CD4-positive, CD25-positive, alpha-beta regulatory T cell (primary cell): ENCODE measurements at regions not wholly inside any gene's neighbourhood (a gene's known extent, or its start where the extent isn't known, plus 50 kb on each side); places are given as distances from the start of the nearest gene placed in this dataset.

Experiments
- ATAC-seq, 2 donors: fragments of 150-1000 bp; cut with Tn5 transposase; one replicate each; pipeline ENCODE4 v1.10.0; 2021; ENCODE audit warnings: low read depth in 2 of 2, moderate number of reproducible peaks in 2 of 2, moderate library complexity in 1 of 2
- DNase-seq, 3 donors: peaks; one replicate each; pipeline versions ENCODE4 v3.0.0 to v3.0.0-alpha.2; 2012 to 2022; ENCODE audit warnings: mixed read lengths in 1 of 3
- H3K27ac ChIP-seq: one replicate; pipeline ENCODE4 v1.7.0; 2013; ENCODE audit warnings: mild to moderate bottlenecking, low read length; ENCODE audit not compliant: insufficient read depth, poor library complexity, severe bottlenecking
- H3K27me3 ChIP-seq: one replicate; pipeline ENCODE4 v1.7.0; 2013; ENCODE audit warnings: low read length; ENCODE audit not compliant: control insufficient read depth, insufficient read depth
- H3K36me3 ChIP-seq: one replicate; pipeline ENCODE4 v1.7.0; 2013; ENCODE audit warnings: mild to moderate bottlenecking, low read length, moderate library complexity; ENCODE audit not compliant: control insufficient read depth, insufficient read depth
- H3K4me1 ChIP-seq: 2 replicates; pipeline ENCODE4 v1.7.0; 2013; ENCODE audit warnings: mild to moderate bottlenecking, low read length; ENCODE audit not compliant: insufficient read depth, control insufficient read depth, poor library complexity, severe bottlenecking
- H3K4me3 ChIP-seq: one replicate; pipeline ENCODE4 v1.7.0; 2013; ENCODE audit warnings: low read depth, mild to moderate bottlenecking, low read length, moderate library complexity
- H3K9me3 ChIP-seq, 2 experiments: 1 replicate in 1 of 2; 2 replicates in 1 of 2; pipeline ENCODE4 v1.7.0; 2013; ENCODE audit warnings: low read length in 2 of 2, mild to moderate bottlenecking in 1 of 2, moderate library complexity in 1 of 2; ENCODE audit not compliant: control insufficient read depth in 2 of 2
- H3K27ac Mint-ChIP-seq, 3 donors: one replicate each; pipeline ENCODE4 v1.8.0; 2020 to 2022; ENCODE audit warnings: mild to moderate bottlenecking in 3 of 3, mixed read lengths in 3 of 3, moderate library complexity in 2 of 3
- H3K27me3 Mint-ChIP-seq: one replicate; pipeline ENCODE4 v1.8.0; 2022; ENCODE audit warnings: mild to moderate bottlenecking, mixed read lengths
- H3K36me3 Mint-ChIP-seq: one replicate; pipeline ENCODE4 v1.8.0; 2020; ENCODE audit warnings: mixed read lengths
- H3K4me1 Mint-ChIP-seq, 4 donors: one replicate each; pipeline ENCODE4 v1.8.0; 2020 to 2022; ENCODE audit warnings: mixed read lengths in 4 of 4, mild to moderate bottlenecking in 1 of 4
- H3K4me3 Mint-ChIP-seq, 4 donors: one replicate each; pipeline ENCODE4 v1.8.0; 2020 to 2022; ENCODE audit warnings: mild to moderate bottlenecking in 4 of 4, mixed read lengths in 4 of 4, moderate library complexity in 3 of 4
- H3K9me3 Mint-ChIP-seq, 7 donors: one replicate each; pipeline ENCODE4 v1.8.0; 2020 to 2022; ENCODE audit warnings: mixed read lengths in 7 of 7, mild to moderate bottlenecking in 3 of 7, moderate library complexity in 2 of 7

GRCh38 chrX:118167361-118167760, 50.8 kb upstream of the KLHL13 start:
- H3K36me3 ChIP-seq, result no peaks in the 10 kb centered on the region
- Mint-ChIP-seq H3K4me3 (no peak overlapping the region), H3K9me3 (peaks cover 0 to 1% (median 0%) of the 10 kb centered on the region in 7 donors), H3K27ac (no peak overlapping the region), H3K4me1 (no peaks in the 10 kb centered on the region), H3K36me3 (no peaks in the 10 kb centered on the region), H3K27me3 (no peaks in the 10 kb centered on the region)
- no peaks in the 10 kb centered on the region for H3K27me3 ChIP-seq
- ATAC-seq, result no peak
- H3K4me3 ChIP-seq, result no peak overlapping the region
- DNase-seq, result no peak
- H3K9me3 ChIP-seq, result no peaks in the 10 kb centered on the region
- no peak overlapping the region for H3K27ac ChIP-seq
- H3K4me1 ChIP-seq, result no peaks in the 10 kb centered on the region

GRCh38 chrX:118171356-118171755, 54.7 kb upstream of the KLHL13 start:
- H3K27ac Mint-ChIP-seq, result no peak overlapping the region

GRCh38 chrX:118174516-118175098, 58.0 kb upstream of the KLHL13 start:
- peaks cover 0 to 2% (median 0%) of the 10 kb centered on the region in 7 donors for H3K9me3 Mint-ChIP-seq
- H3K4me3 ChIP-seq, result no peak overlapping the region
- no peaks in the 10 kb centered on the region for H3K27me3 ChIP-seq
- H3K36me3 Mint-ChIP-seq, result no peaks in the 10 kb centered on the region
- no peaks in the 10 kb centered on the region for H3K36me3 ChIP-seq
- H3K27ac ChIP-seq, result no peak overlapping the region
- H3K27ac Mint-ChIP-seq, result no peak overlapping the region
- no peak overlapping the region for H3K4me3 Mint-ChIP-seq
- H3K4me1 ChIP-seq, result no peaks in the 10 kb centered on the region
- H3K4me1 Mint-ChIP-seq, result no peaks in the 10 kb centered on the region
- DNase-seq (no peak), ATAC-seq (no peak)
- no peaks in the 10 kb centered on the region for H3K27me3 Mint-ChIP-seq
- H3K9me3 ChIP-seq, result no peaks in the 10 kb centered on the region

More at GRCh38 chrX:118171356-118171755, 54.7 kb upstream of the KLHL13 start:
- no peak overlapping the region for H3K27ac ChIP-seq
- no peak overlapping the region for H3K4me3 ChIP-seq
- Mint-ChIP-seq H3K4me3 (no peak overlapping the region), H3K36me3 (no peaks in the 10 kb centered on the region), H3K4me1 (no peaks in the 10 kb centered on the region), H3K9me3 (peaks cover 0 to 2% (median 0%) of the 10 kb centered on the region in 7 donors), H3K27me3 (no peaks in the 10 kb centered on the region)
- H3K4me1 ChIP-seq, result no peaks in the 10 kb centered on the region
- no peak for ATAC-seq
- no peaks in the 10 kb centered on the region for H3K27me3 ChIP-seq
- H3K9me3 ChIP-seq, result no peaks in the 10 kb centered on the region
- DNase-seq, result no peak
- no peaks in the 10 kb centered on the region for H3K36me3 ChIP-seq

- Mint-ChIP-seq H3K9me3 (peaks cover 0 to 2% (median 0%) of the 10 kb centered on the region in 7 donors), H3K36me3 (no peaks in the 10 kb centered on the region), H3K27ac (no peak overlapping the region), H3K4me1 (no peaks in the 10 kb centered on the region), H3K4me3 (no peak overlapping the region), H3K27me3 (no peaks in the 10 kb centered on the region)
- no peak overlapping the region for H3K27ac ChIP-seq
- ATAC-seq (no peak), DNase-seq (no peak)
- H3K4me1 ChIP-seq, result no peaks in the 10 kb centered on the region
- no peaks in the 10 kb centered on the region for H3K9me3 ChIP-seq
- H3K36me3 ChIP-seq, result no peaks in the 10 kb centered on the region
- H3K27me3 ChIP-seq, result no peaks in the 10 kb centered on the region
- H3K4me3 ChIP-seq, result no peak overlapping the region
Observed at GRCh38 chrX:118177708-118178107, 61.1 kb upstream of the KLHL13 start.

- no peaks in the 10 kb centered on the region for H3K27me3 Mint-ChIP-seq
- no peaks in the 10 kb centered on the region for H3K4me1 Mint-ChIP-seq
- Histone ChIP-seq H3K36me3 (no peaks in the 10 kb centered on the region), H3K9me3 (no peaks in the 10 kb centered on the region), H3K27ac (no peak overlapping the region), H3K27me3 (no peaks in the 10 kb centered on the region), H3K4me3 (no peak overlapping the region), H3K4me1 (no peaks in the 10 kb centered on the region)
- H3K36me3 Mint-ChIP-seq, result no peaks in the 10 kb centered on the region
- no peak overlapping the region for H3K27ac Mint-ChIP-seq
- DNase-seq (no peak), ATAC-seq (no peak)
- peaks cover 0 to 2% (median 0%) of the 10 kb centered on the region in 7 donors for H3K9me3 Mint-ChIP-seq
- H3K4me3 Mint-ChIP-seq, result no peak overlapping the region
Observed at GRCh38 chrX:118178450-118178849, 61.8 kb upstream of the KLHL13 start.

- H3K9me3 ChIP-seq, result no peaks in the 10 kb centered on the region
- Mint-ChIP-seq H3K36me3 (no peaks in the 10 kb centered on the region), H3K27ac (no peak overlapping the region), H3K27me3 (no peaks in the 10 kb centered on the region), H3K9me3 (peaks cover 0 to 7% (median 0%) of the 10 kb centered on the region in 7 donors), H3K4me1 (no peaks in the 10 kb centered on the region), H3K4me3 (no peak overlapping the region)
- no peak overlapping the region for H3K4me3 ChIP-seq
- no peaks in the 10 kb centered on the region for H3K4me1 ChIP-seq
- no peaks in the 10 kb centered on the region for H3K36me3 ChIP-seq
- H3K27ac ChIP-seq, result no peak overlapping the region
- DNase-seq, result no peak
- no peaks in the 10 kb centered on the region for H3K27me3 ChIP-seq
- no peak for ATAC-seq
Observed at GRCh38 chrX:118179161-118179560, 62.6 kb upstream of the KLHL13 start.

- no peaks in the 10 kb centered on the region for H3K9me3 ChIP-seq
- DNase-seq, result no peak
- no peak overlapping the region for H3K4me3 Mint-ChIP-seq
- H3K27ac Mint-ChIP-seq, result no peak overlapping the region
- no peak overlapping the region for H3K27ac ChIP-seq
- H3K27me3 Mint-ChIP-seq, result no peaks in the 10 kb centered on the region
- peaks cover 0 to 7% (median 0%) of the 10 kb centered on the region in 7 donors for H3K9me3 Mint-ChIP-seq
- no peaks in the 10 kb centered on the region for H3K4me1 Mint-ChIP-seq
- H3K4me3 ChIP-seq, result no peak overlapping the region
- no peaks in the 10 kb centered on the region for H3K36me3 Mint-ChIP-seq
- no peaks in the 10 kb centered on the region for H3K27me3 ChIP-seq
- ATAC-seq, result no peak
- H3K4me1 ChIP-seq, result no peaks in the 10 kb centered on the region
- no peaks in the 10 kb centered on the region for H3K36me3 ChIP-seq
Observed at GRCh38 chrX:118179718-118180117, 63.1 kb upstream of the KLHL13 start.

- H3K4me1 ChIP-seq, result no peaks in the 10 kb centered on the region
Observed at GRCh38 chrX:118181030-118181429, 64.4 kb upstream of the KLHL13 start.

More at GRCh38 chrX:118181030-118181429, 64.4 kb upstream of the KLHL13 start:
- Mint-ChIP-seq H3K27ac (no peak overlapping the region), H3K27me3 (no peaks in the 10 kb centered on the region), H3K9me3 (peaks cover 0 to 7% (median 0%) of the 10 kb centered on the region in 7 donors), H3K4me1 (no peaks in the 10 kb centered on the region), H3K4me3 (no peak overlapping the region), H3K36me3 (no peaks in the 10 kb centered on the region)
- Histone ChIP-seq H3K4me3 (no peak overlapping the region), H3K36me3 (no peaks in the 10 kb centered on the region), H3K27ac (no peak overlapping the region), H3K27me3 (no peaks in the 10 kb centered on the region), H3K9me3 (no peaks in the 10 kb centered on the region)
- DNase-seq (no peak), ATAC-seq (no peak)
